HG03025 (cell line): ENCODE measurements at regions not wholly inside any gene's neighbourhood (a gene's known extent, or its start where the extent isn't known, plus 50 kb on each side); places are given as distances from the start of the nearest gene placed in this dataset.

Experiments used
- ATAC-seq: cut with Tn5 transposase; IDR thresholded peaks from one replicate; pipeline ENCODE4 v1.9.1; 2021; ENCODE audit warnings: mild to moderate bottlenecking, moderate library complexity; ENCODE audit not compliant: unreplicated experiment, low FRiP score

DNA sequence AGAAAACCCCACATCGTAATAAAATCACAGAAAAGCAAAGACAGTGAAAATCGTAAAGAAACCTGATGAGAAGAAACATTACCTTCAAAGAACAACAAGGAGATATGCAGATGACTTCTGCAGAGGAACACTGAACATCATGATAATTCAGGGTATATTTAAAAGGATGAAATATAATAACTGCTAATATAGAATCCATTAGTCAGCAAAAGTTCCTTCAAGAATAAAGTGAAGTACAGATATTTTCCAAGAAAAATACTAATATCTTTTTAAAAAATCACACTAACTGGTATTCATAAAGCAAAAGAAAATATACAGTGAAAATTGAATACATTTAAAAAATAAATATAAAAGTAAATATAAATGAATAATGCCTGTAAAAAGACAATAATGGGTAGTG lies 176.3 kb upstream of the VEGFC start:
- no peak for ATAC-seq

DNA sequence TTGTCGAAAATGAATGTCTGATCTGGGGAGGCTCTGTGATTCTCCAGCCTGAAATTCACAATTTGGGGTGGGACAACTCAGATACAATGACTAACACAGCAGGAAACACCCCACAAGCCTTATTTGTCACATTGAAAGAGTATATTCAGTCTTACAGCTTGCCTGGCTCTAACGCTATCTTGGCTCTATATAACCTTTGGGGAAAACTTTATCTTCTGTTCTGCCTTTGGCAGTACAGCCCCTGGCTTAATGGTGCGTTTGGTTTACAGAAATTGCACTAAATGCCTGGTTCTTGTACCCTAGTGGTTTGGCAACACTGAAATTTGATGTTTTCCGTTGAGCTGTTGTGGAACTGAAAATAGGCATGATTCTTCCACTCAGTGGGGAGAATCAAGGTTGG lies 178.1 kb upstream of the VEGFC start:
- ATAC-seq: no peak

DNA sequence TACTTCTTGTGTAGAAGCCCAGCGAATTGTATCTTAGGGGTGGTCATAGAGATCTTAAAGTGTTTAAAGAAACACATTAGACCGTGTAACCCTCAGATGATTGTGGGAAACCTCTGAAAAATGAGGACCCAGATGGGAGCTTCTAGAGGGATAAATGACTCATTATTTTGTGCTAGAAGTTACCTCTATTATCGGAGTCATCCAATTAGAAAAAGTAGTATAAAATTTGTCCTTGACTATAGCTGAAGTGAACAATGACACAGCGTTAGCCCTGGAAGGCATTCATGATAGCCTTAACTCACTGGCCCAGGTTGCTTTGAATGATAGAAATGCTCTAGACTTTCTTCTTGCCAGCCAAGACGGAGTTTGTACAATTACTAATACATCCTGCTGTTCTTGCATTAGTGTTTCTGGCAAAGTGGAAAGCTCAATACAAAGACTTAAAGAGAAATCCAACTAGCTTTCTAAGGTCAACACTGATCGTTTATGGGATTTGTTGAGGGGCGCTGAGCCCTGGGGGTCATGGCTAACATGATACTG lies 178.9 kb upstream of the VEGFC start:
- ATAC-seq: no peak

DNA sequence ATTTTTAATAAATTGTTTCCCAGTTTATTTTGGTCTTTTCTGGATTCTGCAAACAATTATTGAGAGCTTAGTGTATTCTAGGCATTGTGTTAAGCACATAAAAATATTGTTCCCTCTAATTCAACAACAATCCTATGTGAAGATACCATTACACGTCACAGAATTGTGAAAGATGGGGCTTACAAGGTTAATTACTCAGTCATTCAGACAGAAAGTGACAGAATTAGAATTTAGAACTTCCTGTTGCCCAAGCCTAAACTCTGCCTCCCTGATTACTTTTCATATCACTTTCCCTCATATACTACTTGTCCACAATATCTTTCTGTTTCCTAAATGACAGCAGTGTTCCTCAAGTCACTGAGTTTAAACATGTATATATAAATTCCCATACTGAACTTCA lies 186.7 kb upstream of the VEGFC start:
- ATAC-seq: no peak

DNA sequence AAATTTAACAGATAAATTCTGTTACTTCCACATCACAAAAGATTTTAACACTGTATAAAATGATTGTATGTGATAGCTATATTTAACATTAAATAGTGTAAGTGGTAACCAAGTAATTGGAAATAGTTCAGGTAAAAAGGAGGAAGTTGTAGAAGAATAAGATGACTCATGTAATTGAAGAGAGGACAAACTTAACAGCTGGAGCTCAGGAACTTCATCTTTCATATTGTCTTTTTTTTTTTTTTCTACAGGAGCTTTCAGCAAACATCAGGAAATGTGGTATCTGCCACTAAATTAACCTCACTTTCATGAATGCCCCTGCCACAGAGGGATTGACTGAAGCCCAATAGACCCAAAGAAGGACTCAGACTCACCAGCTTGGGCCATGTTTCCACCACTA lies 188.4 kb upstream of the VEGFC start:
- no peak for ATAC-seq

DNA sequence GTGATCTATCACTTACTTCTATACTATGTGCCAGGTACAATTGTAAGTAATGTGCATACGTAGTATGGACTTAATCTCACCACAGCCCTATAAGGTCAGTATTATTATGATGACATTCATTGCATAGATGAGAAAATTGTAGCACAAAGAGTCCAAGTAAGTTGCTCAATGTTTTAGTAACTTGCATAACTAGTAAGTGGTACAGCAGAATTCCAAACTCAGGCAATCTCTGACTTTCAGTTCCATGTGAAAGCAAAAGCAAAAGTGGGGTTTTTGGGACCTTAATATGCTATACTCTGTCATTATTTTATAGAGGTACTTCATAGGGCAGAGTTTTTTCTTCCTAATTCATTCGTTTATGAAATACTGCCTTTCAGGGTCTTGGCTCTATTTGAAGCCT lies 188.8 kb upstream of the VEGFC start:
- no peak for ATAC-seq

DNA sequence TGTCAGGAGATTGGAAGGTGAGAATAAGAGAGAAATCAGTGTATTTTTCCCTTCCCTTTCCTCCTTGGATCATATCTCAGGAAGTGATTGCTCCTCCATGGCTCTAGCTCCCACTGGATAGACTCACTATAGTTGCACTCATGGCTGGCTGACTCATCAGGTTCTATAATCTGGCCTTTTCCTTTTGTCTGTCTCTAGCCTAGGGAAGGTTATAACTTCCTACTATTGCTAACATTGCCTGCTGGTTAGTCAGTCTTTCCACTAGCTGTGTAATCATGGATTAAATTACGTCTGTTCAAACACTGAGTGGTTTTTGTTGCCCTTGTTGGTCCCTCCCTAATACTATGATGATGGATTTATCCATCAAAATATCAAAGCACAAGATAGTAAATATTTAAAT lies 195.5 kb upstream of the VEGFC start:
- ATAC-seq: no peak

DNA sequence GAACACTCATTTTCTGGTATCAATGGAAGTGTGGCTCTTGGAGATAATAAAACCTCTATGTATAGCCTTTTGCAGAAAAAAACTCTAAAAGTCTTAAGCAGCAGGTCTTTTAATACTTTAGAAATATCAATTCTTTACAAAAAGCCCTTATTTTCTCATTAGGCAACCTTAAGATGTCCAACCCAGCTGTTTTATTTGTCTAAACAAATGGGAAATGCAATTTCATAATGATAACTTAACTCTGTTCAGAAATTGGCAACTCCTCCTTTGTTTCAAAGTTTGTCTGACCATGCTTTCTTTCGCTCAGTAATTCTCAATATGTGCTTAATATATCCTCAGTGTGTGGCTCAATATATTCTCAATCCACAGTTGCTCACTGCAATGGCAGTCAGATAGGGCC lies 196.5 kb upstream of the VEGFC start:
- no peak for ATAC-seq

DNA sequence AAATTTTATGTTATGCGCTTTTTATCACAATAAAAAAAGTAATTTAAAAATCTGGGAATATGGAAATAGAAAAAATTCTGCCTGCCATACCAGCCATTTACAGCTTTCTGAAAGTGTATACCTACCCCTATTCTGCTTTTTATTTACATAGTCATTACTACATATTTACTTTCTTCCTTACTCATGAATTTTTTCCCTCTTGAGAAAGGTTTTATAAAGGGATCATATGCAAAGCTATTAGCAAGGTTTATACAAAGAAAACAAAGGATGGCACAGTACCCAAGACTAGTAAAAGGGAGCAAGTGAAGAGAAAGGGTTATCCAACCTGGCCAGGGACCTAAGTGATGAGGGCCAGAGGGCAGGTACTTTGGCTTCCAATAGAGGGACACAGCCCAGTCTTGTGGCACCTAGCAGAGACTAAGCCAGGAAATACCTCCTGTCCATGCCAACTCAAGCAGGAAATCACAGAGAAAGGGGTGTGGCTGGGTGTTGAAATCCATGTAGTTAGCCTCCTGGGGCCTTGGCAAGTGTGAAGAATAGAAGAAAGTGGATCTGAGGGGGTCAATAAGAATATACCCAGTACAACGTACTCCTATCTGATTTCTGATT lies 207.3 kb upstream of the VEGFC start:
- no peak for ATAC-seq

DNA sequence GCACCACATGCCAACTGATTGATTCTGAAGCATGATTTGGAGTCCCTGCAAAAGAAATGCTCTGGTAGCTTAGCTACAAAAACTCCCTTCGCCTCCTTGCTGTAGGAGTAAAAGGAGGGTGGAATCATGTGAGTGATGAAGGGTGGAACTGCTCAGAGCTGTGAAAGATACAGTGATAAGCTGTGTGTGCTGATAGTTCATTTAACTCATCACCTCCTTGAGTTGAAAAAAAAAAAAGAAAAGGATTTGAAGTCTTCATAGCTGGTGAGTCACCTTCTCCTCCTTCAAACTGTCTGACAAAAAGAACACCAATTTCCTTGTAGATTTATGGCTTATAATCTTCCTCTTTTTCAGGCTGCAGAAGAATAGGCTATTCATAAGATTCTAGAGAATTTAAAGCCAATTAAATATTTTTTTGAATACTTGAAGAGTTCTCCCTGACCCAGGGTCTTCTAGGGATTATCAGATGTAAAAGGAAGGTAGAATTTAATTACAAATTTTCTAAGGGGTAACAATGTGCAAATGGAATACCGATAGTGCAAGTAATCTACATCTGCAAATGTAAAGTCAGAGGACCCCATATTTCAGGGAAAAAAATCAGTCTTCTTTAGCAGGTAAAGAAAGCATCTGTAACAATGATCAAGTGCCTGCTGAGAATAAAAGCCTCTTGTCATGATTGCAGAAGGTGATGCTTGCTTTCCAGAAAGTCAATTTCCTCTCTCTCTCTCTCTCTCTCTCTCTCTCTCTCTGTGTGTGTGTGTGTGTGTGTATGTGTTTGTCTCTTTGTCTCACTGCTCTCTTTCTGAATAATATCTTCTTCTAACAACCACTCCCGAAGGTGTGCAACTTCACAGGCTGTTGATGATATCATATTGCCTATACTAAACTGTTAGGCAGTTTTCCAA lies 208.8 kb upstream of the VEGFC start:
- ATAC-seq: no peak

DNA sequence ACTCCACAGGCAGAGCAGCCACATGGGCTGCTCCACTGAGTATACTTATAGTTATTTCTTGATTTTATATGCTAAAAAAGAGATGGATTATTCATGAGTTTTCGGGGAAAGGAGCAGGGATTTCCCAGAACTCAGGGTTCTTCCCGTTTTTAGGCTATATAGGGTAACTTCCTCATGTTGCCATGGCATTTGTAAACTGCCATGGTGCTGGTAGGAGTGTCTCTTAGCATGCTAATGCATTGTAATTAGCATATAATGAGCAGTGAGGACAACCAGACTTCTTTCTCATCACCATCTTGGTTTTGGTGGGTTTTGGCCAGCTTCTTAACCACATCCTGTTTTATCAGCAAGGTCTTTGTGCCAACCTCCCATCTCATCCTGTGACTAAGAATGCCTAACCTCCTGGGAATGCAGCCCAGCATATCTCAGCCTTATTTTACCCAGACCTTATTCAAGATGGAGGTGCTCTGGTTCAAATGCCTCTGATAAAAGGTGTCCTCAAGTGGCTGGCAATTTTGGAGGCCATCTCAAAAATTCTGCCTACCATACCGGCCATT lies 213.0 kb upstream of the VEGFC start:
- no peak for ATAC-seq

DNA sequence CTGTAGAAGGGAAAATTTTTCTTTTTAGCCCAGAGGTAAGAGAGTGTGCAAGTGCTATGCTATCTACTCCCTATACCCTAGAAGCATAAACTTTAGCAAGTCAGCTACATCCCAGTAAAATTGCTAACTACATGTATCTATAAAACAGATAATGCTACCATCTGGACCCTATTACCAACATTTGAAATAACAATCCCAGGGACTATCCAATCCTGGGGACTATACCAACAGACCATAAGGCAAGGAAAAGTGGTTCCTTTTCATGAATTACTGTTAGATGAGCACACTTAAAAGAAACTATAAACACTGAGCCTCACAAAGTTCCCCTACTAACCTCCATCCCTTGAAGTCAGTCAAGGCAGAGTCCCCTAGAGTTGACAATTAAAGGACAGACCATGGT lies 213.6 kb upstream of the VEGFC start:
- ATAC-seq: no peak

DNA sequence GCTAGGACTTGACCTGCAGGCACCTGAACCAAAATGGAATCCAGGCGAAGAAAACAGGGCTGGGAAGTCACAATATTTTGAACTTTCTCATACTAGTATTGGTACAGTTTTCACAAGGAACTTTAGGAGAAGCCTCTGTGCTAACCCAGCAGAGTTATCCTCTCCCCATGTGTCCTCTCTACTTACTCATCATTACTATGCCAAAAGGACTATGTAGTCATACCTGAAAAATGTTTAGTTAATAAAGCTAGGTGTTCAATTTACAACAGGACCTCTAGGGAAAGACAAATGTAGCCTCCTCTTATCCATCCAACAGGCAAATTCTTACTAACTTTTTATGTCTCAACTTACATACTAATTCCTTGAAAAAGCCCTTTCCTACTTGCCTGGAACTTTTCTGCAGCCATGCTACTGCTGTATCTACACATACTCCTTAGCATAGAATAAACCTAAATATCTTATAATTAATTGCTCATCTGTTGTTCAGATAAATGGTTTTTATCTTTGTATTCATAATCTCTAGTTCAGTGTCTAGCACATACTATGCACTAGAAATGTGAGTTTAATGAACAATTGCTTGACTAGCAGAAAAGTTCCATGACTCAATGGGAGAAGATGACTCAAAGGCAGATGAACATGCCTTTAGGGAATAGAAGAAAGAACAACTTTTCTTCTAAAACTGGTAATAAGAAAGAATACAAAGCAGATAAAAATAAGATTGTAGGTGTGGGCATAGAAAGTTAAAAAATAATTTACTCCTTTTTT lies 215.5 kb upstream of the VEGFC start:
- no peak for ATAC-seq

DNA sequence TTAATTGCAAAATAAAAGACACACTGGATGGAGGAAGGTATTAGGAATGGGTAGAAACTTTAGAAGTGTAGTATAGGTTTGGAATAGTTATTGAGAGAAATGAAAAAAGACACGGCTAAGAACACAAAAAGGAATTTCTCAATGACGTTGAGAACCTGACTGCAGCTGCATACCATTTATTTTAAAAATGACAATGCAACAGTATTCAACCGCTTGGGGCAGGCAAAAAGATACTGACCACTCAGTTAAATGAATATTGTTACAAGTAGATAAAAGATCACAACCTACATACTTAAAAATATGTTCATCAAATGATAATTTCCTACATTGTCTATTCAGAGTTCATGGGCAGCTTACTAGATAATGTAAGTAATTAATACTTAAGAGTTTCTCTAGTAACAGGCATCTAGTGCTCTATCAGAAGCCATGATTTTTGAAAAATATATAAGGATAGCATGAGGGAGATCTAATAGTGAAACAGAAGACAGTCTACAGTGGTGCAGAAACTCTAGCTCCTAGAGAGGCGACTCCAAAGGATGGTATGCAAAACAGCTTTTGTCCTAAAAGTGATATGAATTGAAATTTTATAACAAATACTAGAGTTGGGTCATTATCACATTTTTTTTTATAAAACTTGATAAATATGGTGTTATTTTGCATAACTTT lies 216.2 kb upstream of the VEGFC start:
- no peak for ATAC-seq

DNA sequence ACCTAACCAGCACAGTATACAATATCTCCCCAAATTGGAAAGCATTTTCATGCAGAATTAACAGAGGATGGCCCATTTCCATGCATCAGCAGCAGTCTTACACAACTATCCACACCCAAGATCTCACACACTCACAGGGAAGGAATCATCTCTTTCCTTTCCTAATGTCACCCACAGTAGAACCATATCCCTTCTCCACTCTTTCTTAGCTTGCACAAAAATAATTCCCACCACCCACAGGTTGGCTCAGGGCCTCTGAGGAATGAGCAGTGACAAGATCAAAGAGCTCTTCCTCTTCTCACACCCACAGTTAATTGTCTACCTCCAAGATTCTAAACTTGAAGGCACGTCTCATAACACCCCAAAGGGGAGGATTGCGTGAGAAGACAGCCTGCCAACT lies 217.7 kb upstream of the VEGFC start:
- ATAC-seq: no peak

DNA sequence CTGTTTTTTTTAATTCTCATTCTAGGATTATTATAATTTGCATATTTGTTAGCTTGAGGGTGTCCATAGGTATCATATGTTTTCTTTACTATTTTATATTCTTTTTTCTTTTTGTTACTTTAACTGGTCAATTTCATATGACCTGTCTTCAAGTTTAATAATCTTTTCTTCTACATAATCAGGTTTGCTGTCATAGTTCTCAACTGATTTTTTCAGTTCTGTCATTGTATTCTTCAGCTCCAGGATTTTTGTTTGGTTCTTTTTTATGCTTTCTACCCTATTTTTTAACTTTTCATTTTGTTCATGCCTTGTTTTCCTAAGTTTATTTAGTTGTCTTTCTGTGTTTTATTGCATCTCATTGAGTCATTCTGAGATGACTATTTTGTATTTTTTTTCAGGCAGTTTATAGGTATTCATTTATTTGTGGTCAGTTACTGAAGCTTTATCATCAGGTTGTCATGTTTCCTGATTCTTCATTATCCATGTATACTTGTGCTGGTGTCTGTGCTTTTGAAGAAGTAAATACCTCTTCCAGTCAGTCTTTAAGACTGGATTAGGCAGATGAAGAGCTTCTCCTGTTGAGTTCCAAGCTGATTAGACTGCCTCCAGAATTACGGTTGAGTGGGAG lies 220.3 kb upstream of the VEGFC start:
- ATAC-seq: no peak

DNA sequence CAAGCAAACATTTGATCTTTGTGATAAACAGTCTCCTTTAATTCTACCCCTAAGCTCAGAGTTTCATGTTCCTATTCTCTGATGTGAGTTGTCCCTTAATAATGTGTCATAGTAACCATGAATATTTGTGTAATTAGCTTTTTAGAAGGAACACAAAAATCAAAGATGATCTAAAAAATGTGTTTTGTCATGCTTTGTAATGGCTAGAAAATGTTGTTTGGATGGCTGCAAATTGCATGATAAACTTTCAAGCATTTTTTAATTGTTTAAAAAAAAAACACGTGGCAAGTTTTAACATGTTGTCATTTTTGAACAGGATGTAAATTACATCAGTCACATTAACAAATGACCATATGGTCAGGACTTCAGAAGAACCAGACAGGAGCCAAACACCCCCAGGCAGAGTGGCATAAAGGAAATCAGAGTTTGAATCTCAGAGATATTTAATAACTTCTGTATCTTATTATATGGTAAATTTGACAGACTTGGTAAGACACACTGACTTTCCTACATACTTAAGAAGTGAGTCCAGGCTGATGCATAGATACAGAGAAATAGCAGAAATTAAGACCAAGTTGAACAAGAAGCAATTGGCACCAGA lies 223.9 kb upstream of the VEGFC start:
- ATAC-seq: no peak

DNA sequence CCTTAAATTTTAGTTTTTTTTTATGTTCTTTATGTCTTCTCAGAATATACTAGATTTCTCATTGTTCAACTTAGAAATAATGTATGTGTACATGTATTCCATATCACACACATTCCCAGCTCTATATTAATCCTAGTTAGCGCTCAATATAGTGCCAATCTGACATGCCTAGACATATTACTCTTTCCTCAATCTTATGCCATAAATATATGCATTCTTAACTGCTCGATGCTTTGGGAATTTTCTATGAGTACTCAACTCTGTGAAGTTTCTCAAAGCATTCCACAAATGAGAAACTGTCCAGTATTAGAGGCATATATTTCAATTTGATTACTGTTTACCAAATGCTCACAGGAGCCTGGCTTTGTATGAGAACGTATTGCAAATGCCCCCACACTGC lies 231.2 kb upstream of the VEGFC start:
- ATAC-seq: no peak

DNA sequence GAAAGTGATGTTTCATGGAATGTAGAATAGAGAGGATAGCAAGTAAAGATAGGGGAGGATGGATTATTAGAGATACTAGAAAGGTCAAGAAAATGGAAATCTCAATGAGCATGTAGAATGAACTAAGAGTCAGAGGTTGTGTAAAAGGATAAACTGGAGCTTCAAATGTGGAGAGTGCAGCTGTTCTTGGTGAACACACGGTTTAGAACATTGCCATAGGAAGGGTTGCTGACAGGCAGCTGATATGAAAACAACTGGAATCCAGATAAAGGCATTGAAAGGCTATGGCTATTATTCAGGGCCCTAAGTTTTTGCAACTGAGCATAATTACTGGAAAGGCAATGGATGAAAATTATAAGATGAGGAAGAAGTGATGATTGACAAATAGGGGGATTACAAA lies 239.6 kb upstream of the VEGFC start:
- no peak for ATAC-seq

DNA sequence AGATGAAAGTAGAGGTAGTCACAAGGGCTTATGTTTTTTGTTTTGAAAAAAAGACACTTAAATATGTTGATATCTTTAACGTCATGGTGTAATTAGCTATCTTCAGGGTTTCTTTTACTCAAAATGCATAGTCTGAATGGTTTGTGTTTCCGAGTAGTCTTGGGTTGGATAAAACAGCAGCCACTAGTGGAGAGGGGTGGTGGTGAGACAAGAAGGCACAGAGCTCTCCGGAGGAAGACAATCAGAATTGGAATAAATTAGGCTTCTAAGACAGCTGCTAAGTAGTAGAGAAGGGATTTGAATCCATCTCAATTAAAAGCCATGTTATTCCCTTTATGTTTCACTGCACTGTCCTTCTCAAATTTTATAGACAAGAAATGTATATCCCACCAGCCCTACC lies 240.4 kb upstream of the VEGFC start:
- no peak for ATAC-seq
